Right lobe of liver (tissue), 4 donors: ENCODE measurements at regions not wholly inside any gene's neighbourhood (a gene's known extent, or its start where the extent isn't known, plus 50 kb on each side); places are given as distances from the start of the nearest gene placed in this dataset.

Experiments used
- CTCF ChIP-seq, 4 donors: fragments of 200-600 bp in 3 of 4; fragments of 450-650 bp in 1 of 4; IDR thresholded peaks; one replicate each; pipeline versions ENCODE4 v1.5.1 to v1.8.0; 2016 to 2022; ENCODE audit warnings: antibody characterized with exemption in 4 of 4, mild to moderate bottlenecking in 2 of 4
- POLR2A ChIP-seq: fragments of 450-650 bp; IDR thresholded peaks from one replicate; pipeline ENCODE4 v1.6.1; 2017; ENCODE audit warnings: antibody characterized with exemption, mild to moderate bottlenecking
- donor health status: DM: no; HTN: no; CAD: no.
- donor health status: DM: no; HTN: no; CAD: no.
- donor health status: DM: no; HTN: yes; CAD: no.

DNA sequence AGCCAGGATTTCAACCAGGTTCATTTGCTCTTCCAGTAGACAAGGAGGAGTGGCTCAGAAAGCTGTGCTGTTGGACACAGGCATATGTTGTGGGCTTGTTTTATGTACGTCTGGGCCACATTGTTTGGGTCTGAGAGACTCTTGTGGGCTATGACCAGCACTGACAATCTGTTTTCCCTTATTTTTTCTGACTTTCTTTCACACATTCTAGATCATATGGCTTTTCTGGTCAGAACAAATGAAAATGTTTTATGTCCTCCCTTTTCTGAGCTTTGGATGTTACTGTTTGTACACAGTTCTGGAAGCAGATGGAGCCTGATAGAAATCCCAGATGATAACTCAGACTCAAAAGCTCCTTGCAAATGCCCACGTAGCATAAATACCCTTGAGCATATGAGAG, 85.8 kb upstream of the RGMA start:
- no peak for TF ChIP-seq CTCF (IDR thresholded peaks at IDR 0.05)
- TF ChIP-seq POLR2A: no peak
